H1 (cell line): ENCODE measurements at regions not wholly inside any gene's neighbourhood (a gene's known extent, or its start where the extent isn't known, plus 50 kb on each side); places are given as distances from the start of the nearest gene placed in this dataset.
"Not testable (repeated sequence)": the region's sequence is repeated elsewhere in the genome, so short reads cannot be mapped to it uniquely, and the experiment has no call there.

Experiments used
- CTCF ChIA-PET: fragments of 300-600 bp; sonication (Branson Sonifier 250); formaldehyde crosslinking; loops from one replicate; lab custom pipeline; 2021; ENCODE audit not compliant: partially characterized antibody; lab: Charles Lee
- POLR2A ChIA-PET: fragments of 300-600 bp; sonication (Branson Sonifier 250); formaldehyde crosslinking; loops from one replicate; lab custom pipeline; 2021; ENCODE audit warnings: inconsistent platforms; ENCODE audit not compliant: partially characterized antibody; lab: Charles Lee
- DNase-seq, 2 experiments: peaks; one replicate each; pipeline versions ENCODE4 v3.0.0 to v3.0.0-alpha.2; 2010 to 2022; ENCODE audit warnings: low spot score in 2 of 2, low read depth in 1 of 2, mixed read lengths in 1 of 2
- FAIRE-seq: peaks from 2 replicates; lab custom pipeline; 2011; peaks lifted over from hg19 to GRCh38; lab: Jason Lieb, UNC
- H2AFZ ChIP-seq: 2 replicates; pipeline ENCODE4 v1.8.1; 2012; ENCODE audit warnings: low read length, inconsistent platforms
- H2AK5ac ChIP-seq: 2 replicates; pipeline ENCODE4 v1.6.1; 2013; ENCODE audit warnings: low read depth, low read length
- H2BK120ac ChIP-seq: replicated peaks from 2 replicates; pipeline ENCODE3; 2013; ENCODE audit warnings: low read depth, low read length, inconsistent platforms
- H2BK12ac ChIP-seq: 2 replicates; pipeline ENCODE4 v1.6.1; 2013; ENCODE audit warnings: low read depth, low read length
- H2BK15ac ChIP-seq: 2 replicates; pipeline ENCODE4 v1.6.1; 2013; ENCODE audit warnings: low read length
- H2BK20ac ChIP-seq: 2 replicates; pipeline ENCODE4 v1.6.1; 2013; ENCODE audit warnings: low read length
- H2BK5ac ChIP-seq: 2 replicates; pipeline ENCODE4 v1.6.1; 2013; ENCODE audit warnings: low read depth, low read length
- H3K14ac ChIP-seq: 2 replicates; pipeline ENCODE4 v1.6.1; 2013; ENCODE audit warnings: inconsistent platforms; ENCODE audit not compliant: insufficient read length
- H3K18ac ChIP-seq: 2 replicates; pipeline ENCODE4 v1.6.1; 2013; ENCODE audit warnings: low read length; ENCODE audit errors: extremely low read depth
- H3K23ac ChIP-seq: 2 replicates; pipeline ENCODE4 v1.6.1; 2013; ENCODE audit warnings: inconsistent platforms; ENCODE audit not compliant: insufficient read length
- H3K23me2 ChIP-seq: 2 replicates; pipeline ENCODE4 v1.6.1; 2013; ENCODE audit warnings: low read depth, low read length
- H3K27ac ChIP-seq: 2 replicates; pipeline ENCODE4 v1.6.1; 2011; ENCODE audit warnings: low read depth, low read length, inconsistent platforms
- H3K27me3 ChIP-seq, 4 experiments: replicated peaks in 1 of 4; 1 replicate in 1 of 4; 2 replicates in 3 of 4; pipeline versions ENCODE4 v1.6.1 to v1.8.1; 2011 to 2013; ENCODE audit warnings: low read length in 3 of 4, mild to moderate bottlenecking in 3 of 4, inconsistent platforms in 2 of 4, mixed read lengths in 2 of 4, moderate library complexity in 1 of 4; ENCODE audit not compliant: control insufficient read depth in 3 of 4, insufficient read depth in 3 of 4; ENCODE audit errors: extremely low read depth in 1 of 4
- H3K36me3 ChIP-seq, 4 experiments: 2 replicates each; pipeline versions ENCODE4 v1.6.1 to v1.8.1; 2011 to 2013; ENCODE audit warnings: mild to moderate bottlenecking in 4 of 4, low read length in 3 of 4, moderate library complexity in 2 of 4, control low read depth in 1 of 4, inconsistent platforms in 1 of 4; ENCODE audit not compliant: insufficient read depth in 4 of 4, control insufficient read depth in 2 of 4
- H3K4ac ChIP-seq: replicated peaks from 2 replicates; pipeline ENCODE3; 2013; ENCODE audit warnings: low read length, low read depth, mixed read lengths, inconsistent platforms; ENCODE audit not compliant: insufficient read length
- H3K4me1 ChIP-seq, 4 experiments: replicated peaks in 1 of 4; 1 replicate in 1 of 4; 2 replicates in 3 of 4; pipeline versions ENCODE4 v1.6.1 to v1.8.1; 2011 to 2013; ENCODE audit warnings: low read length in 3 of 4, inconsistent platforms in 2 of 4, mixed read lengths in 1 of 4; ENCODE audit not compliant: insufficient read depth in 4 of 4, control insufficient read depth in 3 of 4
- H3K4me2 ChIP-seq, 2 experiments: 2 replicates each; pipeline versions ENCODE4 v1.6.1 to v1.8.1; 2011 to 2013; ENCODE audit warnings: low read depth in 2 of 2, low read length in 2 of 2, control low read depth in 1 of 2, inconsistent platforms in 1 of 2, mild to moderate bottlenecking in 1 of 2; ENCODE audit not compliant: insufficient read depth in 1 of 2
- H3K4me3 ChIP-seq, 4 experiments: fragments of 200-600, 300-600 bp in 1 of 4; sonication (generic), shearing (Covaris generic), sonication (Bioruptor Twin) in 1 of 4; 2 replicates each; pipeline versions ENCODE4 v1.5.1 to v1.8.1; 2011 to 2016; ENCODE audit warnings: low read length in 4 of 4, low read depth in 3 of 4, control low read depth in 2 of 4, inconsistent platforms in 2 of 4, mild to moderate bottlenecking in 2 of 4, mixed read lengths in 1 of 4, moderate library complexity in 1 of 4; ENCODE audit not compliant: insufficient read depth in 2 of 4; ENCODE audit errors: extremely low read depth in 1 of 4
- H3K56ac ChIP-seq: replicated peaks from 2 replicates; pipeline ENCODE3; 2013; ENCODE audit warnings: low read depth, mild to moderate bottlenecking, mixed read lengths, low read length, inconsistent platforms; ENCODE audit not compliant: insufficient read length
- H3K79me1 ChIP-seq: 2 replicates; pipeline ENCODE4 v1.6.1; 2013; ENCODE audit warnings: low read depth, low read length, control low read depth
- H3K79me2 ChIP-seq, 2 experiments: 2 replicates each; pipeline versions ENCODE4 v1.6.1 to v1.8.1; 2012 to 2013; ENCODE audit warnings: low read length in 2 of 2, mild to moderate bottlenecking in 2 of 2, inconsistent platforms in 1 of 2; ENCODE audit not compliant: insufficient read depth in 2 of 2, control insufficient read depth in 1 of 2
- H3K9ac ChIP-seq, 4 experiments: replicated peaks in 1 of 4; 1 replicate in 1 of 4; 2 replicates in 3 of 4; pipeline versions ENCODE4 v1.6.1 to v1.8.1; 2011 to 2013; ENCODE audit warnings: low read depth in 3 of 4, low read length in 3 of 4, control low read depth in 2 of 4, mild to moderate bottlenecking in 2 of 4, moderate library complexity in 2 of 4, inconsistent platforms in 1 of 4; ENCODE audit errors: extremely low read depth in 1 of 4
- H3K9me3 ChIP-seq, 2 experiments: 2 replicates each; pipeline versions ENCODE4 v1.6.1 to v1.8.1; 2012 to 2013; ENCODE audit warnings: mild to moderate bottlenecking in 2 of 2, moderate library complexity in 2 of 2, control low read depth in 1 of 2, inconsistent platforms in 1 of 2, low read depth in 1 of 2, low read length in 1 of 2, mixed read lengths in 1 of 2; ENCODE audit not compliant: insufficient read depth in 2 of 2
- H4K20me1 ChIP-seq, 2 experiments: replicated peaks in 1 of 2; 2 replicates each; pipeline versions ENCODE3 to v1.8.1; 2011 to 2013; ENCODE audit warnings: inconsistent platforms in 2 of 2, low read length in 2 of 2, mild to moderate bottlenecking in 1 of 2; ENCODE audit not compliant: insufficient read depth in 2 of 2, control insufficient read depth in 1 of 2
- H4K5ac ChIP-seq: 2 replicates; pipeline ENCODE4 v1.6.1; 2013; ENCODE audit warnings: low read length, low read depth, mixed read lengths, inconsistent platforms; ENCODE audit not compliant: insufficient read length
- H4K8ac ChIP-seq: 2 replicates; pipeline ENCODE4 v1.8.0; 2013; ENCODE audit warnings: mild to moderate bottlenecking, moderate library complexity, low read length, inconsistent platforms; ENCODE audit not compliant: insufficient read depth; ENCODE audit errors: extremely low read depth
- H4K91ac ChIP-seq: replicated peaks from 2 replicates; pipeline ENCODE3; 2013; ENCODE audit warnings: low read length, mixed read lengths, inconsistent platforms; ENCODE audit not compliant: insufficient read length
- WGBS, 2 experiments: shearing (Covaris generic) in 1 of 2; methylation state at CpG; one replicate each; pipeline versions ENCODE4 v1.1.6 to v1.1.7; 2013 to 2015; ENCODE audit warnings: low lambda C conversion rate in 2 of 2, mixed read lengths in 2 of 2, inconsistent platforms in 1 of 2, low coverage in 1 of 2, missing lambda C conversion rate in 1 of 2; ENCODE audit not compliant: insufficient replicate concordance in 2 of 2, insufficient coverage in 1 of 2, insufficient read length in 1 of 2; ENCODE audit errors: extremely low coverage in 1 of 2, missing lambda C conversion rate in 1 of 2; 5-methylcytosine and 5-hydroxymethylcytosine counted together

- H2AK5ac ChIP-seq, H3K4me3 ChIP-seq, H3K23ac ChIP-seq, H3K18ac ChIP-seq, H3K4ac ChIP-seq, DNase-seq, H3K27ac ChIP-seq, H3K4me2 ChIP-seq, H2BK12ac ChIP-seq, H3K56ac ChIP-seq, H3K27me3 ChIP-seq, H3K36me3 ChIP-seq, H2BK120ac ChIP-seq, H2BK20ac ChIP-seq, H3K14ac ChIP-seq, H4K5ac ChIP-seq, FAIRE-seq, H4K8ac ChIP-seq, H4K91ac ChIP-seq, H3K79me2 ChIP-seq, H2AFZ ChIP-seq, H3K79me1 ChIP-seq, H3K9me3 ChIP-seq, H4K20me1 ChIP-seq, POLR2A ChIA-PET, H2BK15ac ChIP-seq, H3K9ac ChIP-seq, H3K23me2 ChIP-seq, H2BK5ac ChIP-seq: not testable (repeated sequence)
- CTCF ChIA-PET = interaction anchor here (0.6 to 1.3 kb wide), 6 partner anchors 78 to 220 kb away, joined by 3 to 5 read pairs (median 3); no protein-coding TSS in a partner anchor
- peaks cover 0 to 11% (median 0%) of the 10 kb centered on the region in 4 experiments; a peak in 3 of 7 replicates for H3K4me1 ChIP-seq
- 95% methylated on average over 10 of the region's 11 CpGs; no CpG with 5 or more reads in 1 of the 2 experiments for WGBS, 2 experiments
These were observed 153.7 kb downstream of the TFAP2C start for GRCh38 chr20:56782814-56783213.
